Smooth muscle cell (in vitro differentiated cells): ENCODE measurements at regions not wholly inside any gene's neighbourhood (a gene's known extent, or its start where the extent isn't known, plus 50 kb on each side); places are given as distances from the start of the nearest gene placed in this dataset.
"Not testable (repeated sequence)": the region's sequence is repeated elsewhere in the genome, so short reads cannot be mapped to it uniquely, and the experiment has no call there.

Experiments
- DNase-seq: peaks from one replicate; lab custom pipeline; 2025; ENCODE audit not compliant: unreplicated experiment; lab: John Stamatoyannopoulos, UW
- H2AFZ ChIP-seq: fragments of 200-600 bp; sonication (generic); 2 replicates; pipeline ENCODE4 v1.6.0; 2016; ENCODE audit warnings: antibody characterized with exemption, low read depth, mild to moderate bottlenecking
- H3F3A ChIP-seq: fragments of 200-600 bp; sonication (generic); 2 replicates; pipeline ENCODE4 v1.6.0; 2017; ENCODE audit warnings: antibody characterized with exemption, low read depth
- H3K27ac ChIP-seq: fragments of 200-600 bp; sonication (generic); 2 replicates; pipeline ENCODE4 v1.5.1; 2016; ENCODE audit warnings: low read depth, mild to moderate bottlenecking
- H3K27me3 ChIP-seq: fragments of 200-600 bp; sonication (generic); 2 replicates; pipeline ENCODE4 v1.6.1; 2016; ENCODE audit warnings: low read depth, mild to moderate bottlenecking
- H3K36me3 ChIP-seq: fragments of 200-600 bp; sonication (generic); 2 replicates; pipeline ENCODE4 v1.5.1; 2016; ENCODE audit warnings: low read depth
- H3K4me1 ChIP-seq: fragments of 200-600 bp; sonication (generic); 2 replicates; pipeline ENCODE4 v1.5.1; 2016; ENCODE audit warnings: low read depth
- H3K4me2 ChIP-seq: fragments of 200-600 bp; sonication (generic); 2 replicates; pipeline ENCODE4 v1.6.0; 2016; ENCODE audit warnings: mild to moderate bottlenecking
- H3K4me3 ChIP-seq: fragments of 200-600 bp; sonication (generic); 2 replicates; pipeline ENCODE4 v1.5.1; 2016; ENCODE audit warnings: mild to moderate bottlenecking
- H3K79me2 ChIP-seq: fragments of 200-600 bp; sonication (generic); 2 replicates; pipeline ENCODE4 v1.6.0; 2016; ENCODE audit warnings: low read depth, mild to moderate bottlenecking
- H3K9ac ChIP-seq: fragments of 200-600 bp; sonication (generic); 2 replicates; pipeline ENCODE4 v1.6.0; 2016; ENCODE audit warnings: low read depth
- H3K9me3 ChIP-seq: fragments of 200-600 bp; sonication (generic); replicated peaks from 2 replicates; pipeline ENCODE4 v1.5.1; 2016; ENCODE audit warnings: low read depth
- H4K20me1 ChIP-seq: fragments of 200-600 bp; sonication (generic); 2 replicates; pipeline ENCODE4 v1.6.0; 2016; ENCODE audit warnings: low read depth
- CTCF ChIP-seq: fragments of 200-600 bp; sonication (generic); IDR thresholded peaks from 2 replicates; pipeline ENCODE4 v1.5.1; 2017; ENCODE audit warnings: borderline replicate concordance, mild to moderate bottlenecking, antibody characterized with exemption; ENCODE audit not compliant: insufficient read depth, poor library complexity, severe bottlenecking
- WGBS: methylation state at CpG from one replicate; pipeline ENCODE4 v1.1.7; 2016; ENCODE audit warnings: low lambda C conversion rate; 5-methylcytosine and 5-hydroxymethylcytosine counted together

- no peaks in the 10 kb centered on the region for H3K4me1 ChIP-seq
- H2AFZ ChIP-seq: no peak overlapping the region
- no peaks in the 10 kb centered on the region for H3K9me3 ChIP-seq
- no peaks in the 10 kb centered on the region for H3F3A ChIP-seq
- no peaks in the 10 kb centered on the region for H4K20me1 ChIP-seq
- no peak overlapping the region for H3K27ac ChIP-seq
- H3K4me3 ChIP-seq: no peak overlapping the region
- no peak overlapping the region for H3K4me2 ChIP-seq
- no peaks in the 10 kb centered on the region for H3K36me3 ChIP-seq
- no peaks in the 10 kb centered on the region for H3K27me3 ChIP-seq
- WGBS: 84% methylated on average over 2 of the region's 2 CpGs
- DNase-seq: no peak
- no peak for TF ChIP-seq CTCF
- no peaks in the 10 kb centered on the region for H3K79me2 ChIP-seq
- H3K9ac ChIP-seq: no peak overlapping the region
These were observed 228.7 kb upstream of the SLC8A1 start for GRCh38 chr2:40680547-40680946.

GRCh38 chr2:40690036-40690435 is 238.1 kb upstream of the SLC8A1 start:
- H3F3A ChIP-seq: no peaks in the 10 kb centered on the region
- H2AFZ ChIP-seq: no peak overlapping the region
- no peak overlapping the region for H3K9ac ChIP-seq
- H3K27ac ChIP-seq: no peak overlapping the region
- no peaks in the 10 kb centered on the region for H4K20me1 ChIP-seq
- H3K4me1 ChIP-seq: no peaks in the 10 kb centered on the region
- H3K4me2 ChIP-seq: no peak overlapping the region
- TF ChIP-seq CTCF: no peak
- H3K27me3 ChIP-seq: no peaks in the 10 kb centered on the region
- no peak for DNase-seq
- 84% methylated on average over 3 of the region's 3 CpGs for whole genome bisulfite sequencing
- no peaks in the 10 kb centered on the region for H3K36me3 ChIP-seq
- no peaks in the 10 kb centered on the region for H3K9me3 ChIP-seq
- H3K79me2 ChIP-seq: no peaks in the 10 kb centered on the region
- no peak overlapping the region for H3K4me3 ChIP-seq

GRCh38 chr2:40690525-40690924 is 238.6 kb upstream of the SLC8A1 start:
- H3K4me3 ChIP-seq: no peak overlapping the region
- no peaks in the 10 kb centered on the region for H3K36me3 ChIP-seq
- no peak for DNase-seq
- H3K9ac ChIP-seq: no peak overlapping the region
- no peaks in the 10 kb centered on the region for H3K79me2 ChIP-seq
- no peak for TF ChIP-seq CTCF
- no peaks in the 10 kb centered on the region for H3K9me3 ChIP-seq
- no peak overlapping the region for H2AFZ ChIP-seq
- no peaks in the 10 kb centered on the region for H3F3A ChIP-seq
- no peaks in the 10 kb centered on the region for H4K20me1 ChIP-seq
- H3K27me3 ChIP-seq: no peaks in the 10 kb centered on the region
- H3K4me2 ChIP-seq: no peak overlapping the region
- no peaks in the 10 kb centered on the region for H3K4me1 ChIP-seq
- 86% methylated on average over 3 of the region's 3 CpGs for WGBS
- H3K27ac ChIP-seq: no peak overlapping the region

- Histone ChIP-seq H3F3A (no peaks in the 10 kb centered on the region), H3K4me1 (no peaks in the 10 kb centered on the region), H3K27me3 (peaks cover 9% of the 10 kb centered on the region), H3K4me2 (no peak overlapping the region), H4K20me1 (no peaks in the 10 kb centered on the region), H3K9ac (no peak overlapping the region), H3K36me3 (no peaks in the 10 kb centered on the region), H3K27ac (no peak overlapping the region), H3K9me3 (no peaks in the 10 kb centered on the region), H3K79me2 (no peaks in the 10 kb centered on the region), H3K4me3 (no peak overlapping the region), H2AFZ (no peak overlapping the region)
- no peak for DNase-seq
- TF ChIP-seq CTCF: no peak
- 51% methylated on average over 5 of the region's 5 CpGs for WGBS
These were observed 248.5 kb upstream of the SLC8A1 start for GRCh38 chr2:40700231-40700954.

GRCh38 chr2:40712197-40712894 is 260.5 kb upstream of the SLC8A1 start:
- H3K27ac ChIP-seq, H3K79me2 ChIP-seq, H3K4me3 ChIP-seq, H3K9me3 ChIP-seq, H3K36me3 ChIP-seq, H3F3A ChIP-seq, H3K4me2 ChIP-seq, H3K27me3 ChIP-seq, H2AFZ ChIP-seq, H3K4me1 ChIP-seq, DNase-seq, H4K20me1 ChIP-seq, H3K9ac ChIP-seq: not testable (repeated sequence)
- WGBS: 45% methylated on average over 7 of the region's 7 CpGs
